ENCODE measurements at regions not wholly inside any gene's neighbourhood (a gene's known extent, or its start where the extent isn't known, plus 50 kb on each side); places are given as distances from the start of the nearest gene placed in this dataset.

GRCh38 chr1:79362470-79362869 lies 355.9 kb upstream of the ADGRL4 start:
- TF ChIP-seq CTCF (IDR thresholded peaks at IDR 0.05; ENCODE audit: low read depth, low read length, missing input control), result no peak
- TF ChIP-seq FOXA1 (IDR thresholded peaks at IDR 0.05), result no peak
- TF ChIP-seq MAX (IDR thresholded peaks at IDR 0.05), result no peak
- no peak for TF ChIP-seq GABPA (IDR thresholded peaks at IDR 0.05 in 1 of 2, conservative IDR thresholded peaks at IDR 0.05 in 1 of 2)
- no peak for TF ChIP-seq RAD21 (IDR thresholded peaks at IDR 0.05)
- TF ChIP-seq SP1 (IDR thresholded peaks at IDR 0.05), result no peak
- TF ChIP-seq EGR1 (IDR thresholded peaks at IDR 0.05; ENCODE audit: low read depth in 2 of 2), result no peak
- no peak for TF ChIP-seq ZBTB33 (IDR thresholded peaks at IDR 0.05)

All from liver (tissue), 3 donors.